OCI-LY3 (cell line): ENCODE measurements at regions not wholly inside any gene's neighbourhood (a gene's known extent, or its start where the extent isn't known, plus 50 kb on each side); places are given as distances from the start of the nearest gene placed in this dataset.

ENCODE experiments used
- H2AFZ ChIP-seq: fragments of 200-600, 300-600 bp; shearing (Covaris generic); 2 replicates; pipeline ENCODE4 v1.6.0; 2014; ENCODE audit warnings: antibody characterized with exemption, low read depth, low read length
- H3K27ac ChIP-seq: fragments of 200-600, 300-600 bp; sonication (generic); 2 replicates; pipeline ENCODE4 v1.5.1; 2014; ENCODE audit warnings: mild to moderate bottlenecking, low read length, moderate library complexity, mixed read lengths
- H3K27me3 ChIP-seq: fragments of 200-600, 300-600 bp; sonication (generic); 2 replicates; pipeline ENCODE4 v1.6.1; 2014; ENCODE audit warnings: low read depth, low read length, mixed read lengths
- H3K36me3 ChIP-seq: fragments of 200-600, 300-600 bp; sonication (generic); replicated peaks from 2 replicates; pipeline ENCODE3; 2014; ENCODE audit warnings: low read depth, low read length, mixed read lengths
- H3K4me1 ChIP-seq: fragments of 300-600, 200-600 bp; sonication (generic); 2 replicates; pipeline ENCODE4 v1.6.1; 2014; ENCODE audit warnings: low read length, mixed read lengths
- H3K4me2 ChIP-seq: fragments of 200-600, 300-600 bp; sonication (generic); 2 replicates; pipeline ENCODE4 v1.6.1; 2014; ENCODE audit warnings: low read length, mixed read lengths
- H3K4me3 ChIP-seq: fragments of 300-600, 200-600 bp; sonication (generic); 2 replicates; pipeline ENCODE4 v1.5.1; 2014; ENCODE audit warnings: antibody characterized with exemption, mild to moderate bottlenecking, low read length, moderate library complexity
- H3K79me2 ChIP-seq: fragments of 300-600, 200-600 bp; shearing (Covaris generic); 2 replicates; pipeline ENCODE4 v1.6.1; 2014; ENCODE audit warnings: mild to moderate bottlenecking, low read length, mixed read lengths
- H3K9ac ChIP-seq: fragments of 300-600, 200-600 bp; shearing (Covaris generic); 2 replicates; pipeline ENCODE4 v1.6.0; 2014; ENCODE audit warnings: mild to moderate bottlenecking, low read length, moderate library complexity
- H3K9me3 ChIP-seq: fragments of 200-600, 300-600 bp; shearing (Covaris generic); 2 replicates; pipeline ENCODE4 v1.6.1; 2014; ENCODE audit warnings: low read length, mixed read lengths; ENCODE audit not compliant: insufficient read depth
- H4K20me1 ChIP-seq: fragments of 200-600, 300-600 bp; sonication (generic); 2 replicates; pipeline ENCODE4 v1.6.1; 2016; ENCODE audit warnings: low read length, mixed read lengths; ENCODE audit not compliant: insufficient read depth
- CTCF ChIP-seq: fragments of 200-600, 300-600 bp; sonication (generic); IDR thresholded peaks from 2 replicates; pipeline ENCODE4 v1.5.1; 2014; ENCODE audit warnings: antibody characterized with exemption, low read length, low read depth
- EZH2phosphoT487 ChIP-seq: fragments of 200-600 bp; shearing (Covaris generic); IDR thresholded peaks from 2 replicates; pipeline ENCODE4 v1.6.1; 2018; ENCODE audit warnings: antibody characterized with exemption, mixed run types, low read depth

GRCh38 chr6:113476937-113477839, 380.0 kb upstream of the MARCKS start:
- Histone ChIP-seq H3K79me2 (no peaks in the 10 kb centered on the region), H3K9ac (no peak overlapping the region), H2AFZ (no peak overlapping the region), H3K9me3 (no peaks in the 10 kb centered on the region), H3K4me1 (no peaks in the 10 kb centered on the region), H3K4me2 (no peak overlapping the region), H4K20me1 (no peaks in the 10 kb centered on the region), H3K27me3 (no peaks in the 10 kb centered on the region), H3K36me3 (no peaks in the 10 kb centered on the region), H3K4me3 (no peak overlapping the region), H3K27ac (no peak overlapping the region)
- TF ChIP-seq CTCF (no peak), EZH2phosphoT487 (no peak)

- no peak for TF ChIP-seq EZH2phosphoT487
- no peak for TF ChIP-seq CTCF
- no peaks in the 10 kb centered on the region for H3K4me1 ChIP-seq
- H3K9me3 ChIP-seq = no peaks in the 10 kb centered on the region
- H3K27me3 ChIP-seq = no peaks in the 10 kb centered on the region
- H3K4me3 ChIP-seq = no peak overlapping the region
- H3K4me2 ChIP-seq = no peak overlapping the region
- no peaks in the 10 kb centered on the region for H4K20me1 ChIP-seq
- H2AFZ ChIP-seq = no peak overlapping the region
- no peak overlapping the region for H3K27ac ChIP-seq
- H3K9ac ChIP-seq = no peak overlapping the region
- no peaks in the 10 kb centered on the region for H3K79me2 ChIP-seq
- no peaks in the 10 kb centered on the region for H3K36me3 ChIP-seq
These were observed 376.5 kb upstream of the MARCKS start for GRCh38 chr6:113480616-113481015.

GRCh38 chr6:113481458-113481857, 375.7 kb upstream of the MARCKS start:
- no peak overlapping the region for H3K9ac ChIP-seq
- TF ChIP-seq CTCF = no peak
- TF ChIP-seq EZH2phosphoT487 = no peak
- H3K4me2 ChIP-seq = no peak overlapping the region
- no peak overlapping the region for H2AFZ ChIP-seq
- no peak overlapping the region for H3K27ac ChIP-seq
- no peaks in the 10 kb centered on the region for H4K20me1 ChIP-seq
- no peaks in the 10 kb centered on the region for H3K4me1 ChIP-seq
- no peaks in the 10 kb centered on the region for H3K27me3 ChIP-seq
- no peaks in the 10 kb centered on the region for H3K36me3 ChIP-seq
- H3K9me3 ChIP-seq = no peaks in the 10 kb centered on the region
- no peak overlapping the region for H3K4me3 ChIP-seq
- no peaks in the 10 kb centered on the region for H3K79me2 ChIP-seq

- no peak overlapping the region for H3K27ac ChIP-seq
- H3K4me2 ChIP-seq = no peak overlapping the region
- no peaks in the 10 kb centered on the region for H3K36me3 ChIP-seq
- no peaks in the 10 kb centered on the region for H4K20me1 ChIP-seq
- H2AFZ ChIP-seq = no peak overlapping the region
- no peaks in the 10 kb centered on the region for H3K79me2 ChIP-seq
- no peaks in the 10 kb centered on the region for H3K27me3 ChIP-seq
- no peaks in the 10 kb centered on the region for H3K4me1 ChIP-seq
- no peak overlapping the region for H3K9ac ChIP-seq
- H3K9me3 ChIP-seq = no peaks in the 10 kb centered on the region
- H3K4me3 ChIP-seq = no peak overlapping the region
- no peak for TF ChIP-seq EZH2phosphoT487
- no peak for TF ChIP-seq CTCF
These were observed 375.2 kb upstream of the MARCKS start for GRCh38 chr6:113481910-113482309.
